T-helper 2 cell treated with Interferon-gamma antibody and Interleukin-4, amounts not matched to agents 5 μg/mL and 100 μg/mL, for 36 hours (primary cell): ENCODE measurements at regions not wholly inside any gene's neighbourhood (a gene's known extent, or its start where the extent isn't known, plus 50 kb on each side); places are given as distances from the start of the nearest gene placed in this dataset.

Experiments used
- DNase-seq: peaks from one replicate; pipeline ENCODE4 v3.0.0; 2021; ENCODE audit warnings: low spot score
- H3K27ac Mint-ChIP-seq: one replicate; pipeline ENCODE4 v1.8.0; 2021; ENCODE audit warnings: mild to moderate bottlenecking, mixed read lengths
- H3K27me3 Mint-ChIP-seq: one replicate; pipeline ENCODE4 v1.8.0; 2021; ENCODE audit warnings: low read depth, mixed read lengths
- H3K36me3 Mint-ChIP-seq: one replicate; pipeline ENCODE4 v1.8.0; 2021; ENCODE audit warnings: low read depth, mixed read lengths
- H3K4me1 Mint-ChIP-seq: one replicate; pipeline ENCODE4 v1.8.0; 2021; ENCODE audit warnings: low read depth, mixed read lengths
- H3K4me3 Mint-ChIP-seq: one replicate; pipeline ENCODE4 v1.8.0; 2022; ENCODE audit warnings: mild to moderate bottlenecking, moderate library complexity, mixed read lengths
- H3K9me3 Mint-ChIP-seq: one replicate; pipeline ENCODE4 v1.8.0; 2021; ENCODE audit warnings: mixed read lengths

DNA sequence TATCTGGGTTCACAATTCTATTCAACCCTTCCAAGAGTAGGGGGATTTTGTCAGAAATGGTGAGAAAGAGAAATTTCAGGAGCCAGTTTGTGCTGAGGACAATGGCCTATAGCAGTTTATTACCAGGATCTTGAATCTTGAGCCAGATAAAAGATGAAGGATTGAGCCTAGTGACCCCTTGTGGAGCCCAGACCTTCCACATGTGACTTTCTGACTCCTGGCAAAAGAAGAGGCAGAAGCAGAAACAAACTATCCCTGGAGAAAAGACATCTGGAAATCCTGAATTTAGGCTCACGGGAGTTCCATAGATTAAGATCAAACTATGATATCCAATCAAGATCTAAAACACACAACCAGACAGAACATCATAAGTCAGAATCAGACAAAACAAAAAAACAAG, 60.9 kb upstream of the CHRM2 start:
- no peak for DNase-seq
- Mint-ChIP-seq H3K4me3 (no peak overlapping the region), H3K4me1 (no peaks in the 10 kb centered on the region)

GRCh38 chr7:136803028-136803427, 65.4 kb upstream of the CHRM2 start:
- H3K36me3 Mint-ChIP-seq: no peaks in the 10 kb centered on the region
- no peak for DNase-seq
- H3K4me3 Mint-ChIP-seq: no peak overlapping the region
- H3K4me1 Mint-ChIP-seq: no peaks in the 10 kb centered on the region
- no peak overlapping the region for H3K27ac Mint-ChIP-seq
- H3K9me3 Mint-ChIP-seq: peaks cover 32% of the 10 kb centered on the region
- H3K27me3 Mint-ChIP-seq: no peaks in the 10 kb centered on the region

More for the DNA sequence above, 60.9 kb upstream of the CHRM2 start:
- peaks cover 28% of the 10 kb centered on the region for H3K9me3 Mint-ChIP-seq
- no peaks in the 10 kb centered on the region for H3K36me3 Mint-ChIP-seq
- H3K27ac Mint-ChIP-seq: no peak overlapping the region
- no peaks in the 10 kb centered on the region for H3K27me3 Mint-ChIP-seq

DNA sequence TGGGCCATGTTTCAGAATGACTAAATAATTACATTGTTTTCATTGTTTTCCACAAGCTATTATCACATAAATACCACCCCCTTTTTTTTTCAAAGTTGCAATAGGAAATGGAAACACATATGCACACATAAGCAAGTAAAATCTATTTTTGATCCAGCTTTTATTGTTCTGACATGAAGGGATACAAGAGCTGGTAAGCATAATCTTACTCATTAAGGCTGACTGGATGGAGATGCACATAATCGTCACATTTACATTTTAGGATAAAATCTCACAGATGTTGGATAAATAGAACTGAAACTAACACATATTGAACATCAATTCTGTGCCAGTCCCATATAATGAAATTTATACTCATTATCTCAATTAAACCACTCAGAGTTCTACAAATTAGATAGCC, 84.5 kb upstream of the CHRM2 start:
- no peaks in the 10 kb centered on the region for H3K4me1 Mint-ChIP-seq
- H3K4me3 Mint-ChIP-seq: no peak overlapping the region
- no peaks in the 10 kb centered on the region for H3K27me3 Mint-ChIP-seq
- no peak overlapping the region for H3K27ac Mint-ChIP-seq
- H3K9me3 Mint-ChIP-seq: peaks cover 12% of the 10 kb centered on the region
- H3K36me3 Mint-ChIP-seq: no peaks in the 10 kb centered on the region
- DNase-seq: no peak

DNA sequence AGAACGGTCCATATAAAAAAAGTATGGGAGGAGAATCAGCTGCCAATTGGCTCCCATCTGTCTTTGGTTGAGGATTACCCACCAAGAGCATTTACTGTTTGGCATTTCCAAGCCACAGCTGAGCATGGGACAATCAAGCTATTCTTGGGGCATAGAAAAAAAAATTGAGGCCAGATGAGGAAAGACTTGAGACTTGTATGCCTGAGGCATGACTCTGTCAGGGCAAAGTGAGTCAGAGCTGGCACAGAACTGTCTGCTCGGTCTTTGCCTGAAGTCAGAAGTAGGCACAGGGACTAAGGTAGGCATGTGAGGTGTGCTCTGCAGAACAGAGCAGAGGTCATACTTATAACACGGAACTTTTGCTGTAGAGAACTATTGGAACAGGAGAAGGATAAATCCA, 126.5 kb upstream of the CHRM2 start:
- no peak for DNase-seq
- Mint-ChIP-seq H3K4me3 (no peak overlapping the region), H3K9me3 (peaks cover 41% of the 10 kb centered on the region), H3K36me3 (no peaks in the 10 kb centered on the region), H3K27me3 (no peaks in the 10 kb centered on the region), H3K27ac (no peak overlapping the region), H3K4me1 (no peaks in the 10 kb centered on the region)

- Mint-ChIP-seq H3K27me3 (no peaks in the 10 kb centered on the region), H3K27ac (no peak overlapping the region), H3K36me3 (no peaks in the 10 kb centered on the region), H3K9me3 (peaks cover 36% of the 10 kb centered on the region), H3K4me1 (no peaks in the 10 kb centered on the region), H3K4me3 (no peak overlapping the region)
- no peak for DNase-seq
Observed at GRCh38 chr7:136728945-136729344, 139.5 kb upstream of the CHRM2 start.

- H3K4me3 Mint-ChIP-seq: no peak overlapping the region
- H3K4me1 Mint-ChIP-seq: no peaks in the 10 kb centered on the region
- no peak for DNase-seq
- H3K9me3 Mint-ChIP-seq: peaks cover 22% of the 10 kb centered on the region
- no peaks in the 10 kb centered on the region for H3K36me3 Mint-ChIP-seq
- no peak overlapping the region for H3K27ac Mint-ChIP-seq
- no peaks in the 10 kb centered on the region for H3K27me3 Mint-ChIP-seq
Observed at GRCh38 chr7:136726460-136726859, 142.0 kb upstream of the CHRM2 start.

DNA sequence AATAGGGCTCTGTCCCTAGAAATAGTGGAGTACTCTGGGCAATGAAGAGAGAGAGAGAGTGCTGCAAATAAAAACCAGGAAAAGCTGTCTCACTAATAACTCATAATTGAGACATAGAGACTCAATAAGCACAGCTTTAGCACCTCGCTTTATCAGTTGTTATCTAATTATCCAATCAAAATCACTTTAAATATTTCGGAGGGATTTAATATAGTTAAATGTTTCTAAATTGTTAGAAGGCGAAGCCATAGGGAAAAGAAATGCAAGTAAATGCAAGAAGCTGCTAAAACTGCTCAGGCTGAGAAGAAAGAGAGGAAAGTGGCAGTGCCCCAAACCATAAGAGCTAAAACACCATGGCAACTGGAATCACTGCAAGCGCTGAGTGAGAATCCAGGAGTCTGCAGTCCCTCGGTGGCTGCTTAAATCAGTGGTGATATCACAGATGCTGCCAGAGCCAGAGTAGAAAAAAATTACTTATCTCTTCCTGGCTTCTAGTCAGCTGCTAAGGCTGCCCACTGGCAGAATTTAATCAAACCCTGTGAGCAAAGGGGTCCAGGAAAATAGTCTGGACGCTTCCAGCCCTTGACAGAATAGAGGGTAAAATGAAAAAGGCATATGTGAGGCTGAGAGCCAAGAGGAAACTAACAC, 150.4 kb upstream of the CHRM2 start:
- no peak overlapping the region for H3K4me3 Mint-ChIP-seq
- DNase-seq: no peak
- no peaks in the 10 kb centered on the region for H3K36me3 Mint-ChIP-seq
- H3K9me3 Mint-ChIP-seq: peaks cover 23% of the 10 kb centered on the region
- H3K27ac Mint-ChIP-seq: no peak overlapping the region
- H3K4me1 Mint-ChIP-seq: no peaks in the 10 kb centered on the region
- no peaks in the 10 kb centered on the region for H3K27me3 Mint-ChIP-seq

- Mint-ChIP-seq H3K27me3 (no peaks in the 10 kb centered on the region), H3K36me3 (no peaks in the 10 kb centered on the region), H3K9me3 (peaks cover 20% of the 10 kb centered on the region), H3K27ac (no peak overlapping the region), H3K4me3 (no peak overlapping the region), H3K4me1 (no peaks in the 10 kb centered on the region)
- no peak for DNase-seq
Observed at GRCh38 chr7:136714062-136714461, 154.4 kb upstream of the CHRM2 start.

GRCh38 chr7:136710751-136711150, 157.7 kb upstream of the CHRM2 start:
- H3K4me3 Mint-ChIP-seq: no peak overlapping the region
- H3K4me1 Mint-ChIP-seq: no peaks in the 10 kb centered on the region
- H3K9me3 Mint-ChIP-seq: peaks cover 13% of the 10 kb centered on the region
- no peak for DNase-seq
- no peaks in the 10 kb centered on the region for H3K27me3 Mint-ChIP-seq
- no peaks in the 10 kb centered on the region for H3K36me3 Mint-ChIP-seq
- H3K27ac Mint-ChIP-seq: no peak overlapping the region

DNA sequence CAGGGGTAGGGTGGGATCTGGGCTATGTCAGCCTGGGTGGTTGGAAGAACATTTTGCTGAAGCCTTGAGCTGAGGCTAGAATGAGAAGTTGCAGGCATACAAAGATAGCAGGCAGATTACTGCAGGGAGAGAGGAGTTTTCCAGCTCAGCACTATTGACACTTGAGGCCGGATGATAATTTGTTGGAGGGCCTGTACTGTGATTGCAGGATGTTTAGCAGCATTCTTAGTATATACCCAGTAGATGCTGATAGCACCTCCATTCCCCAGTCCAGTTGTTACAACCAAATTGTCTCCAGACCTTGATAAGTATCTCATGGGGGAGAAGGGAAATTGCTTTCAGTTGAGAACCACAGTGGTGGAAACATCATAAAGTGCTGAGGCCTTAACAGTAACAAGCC, 158.6 kb upstream of the CHRM2 start:
- Mint-ChIP-seq H3K36me3 (no peaks in the 10 kb centered on the region), H3K4me3 (no peak overlapping the region), H3K27ac (no peak overlapping the region), H3K4me1 (no peaks in the 10 kb centered on the region), H3K9me3 (peaks cover 13% of the 10 kb centered on the region), H3K27me3 (no peaks in the 10 kb centered on the region)
- no peak for DNase-seq

- no peak overlapping the region for H3K4me3 Mint-ChIP-seq
- peaks cover 11% of the 10 kb centered on the region for H3K9me3 Mint-ChIP-seq
- H3K36me3 Mint-ChIP-seq: no peaks in the 10 kb centered on the region
Observed at GRCh38 chr7:136702913-136703312, 165.5 kb upstream of the CHRM2 start.

DNA sequence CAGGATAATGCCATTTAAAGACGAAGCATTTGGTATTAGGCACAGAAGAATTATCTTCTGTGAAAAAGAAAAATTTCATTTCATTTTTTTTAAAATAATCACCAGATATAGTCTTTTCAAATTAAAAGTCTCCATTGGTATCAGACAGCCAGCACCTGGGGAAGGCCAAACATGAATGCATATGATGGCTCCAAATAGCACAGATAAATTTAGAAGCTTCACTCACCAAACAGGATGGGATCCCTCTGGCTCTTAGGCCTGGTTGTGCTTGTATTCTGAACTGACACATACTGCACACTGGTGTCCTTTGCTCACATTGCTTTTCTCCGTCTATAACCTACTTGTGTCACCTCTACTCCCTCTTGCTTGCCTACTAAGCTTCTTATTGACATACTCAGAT, 169.5 kb upstream of the CHRM2 start:
- H3K27me3 Mint-ChIP-seq: no peaks in the 10 kb centered on the region
- H3K4me3 Mint-ChIP-seq: no peak overlapping the region
- no peaks in the 10 kb centered on the region for H3K4me1 Mint-ChIP-seq
- no peaks in the 10 kb centered on the region for H3K36me3 Mint-ChIP-seq
- no peak for DNase-seq
- peaks cover 8% of the 10 kb centered on the region for H3K9me3 Mint-ChIP-seq
- H3K27ac Mint-ChIP-seq: no peak overlapping the region

More at GRCh38 chr7:136702913-136703312, 165.5 kb upstream of the CHRM2 start:
- no peak overlapping the region for H3K27ac Mint-ChIP-seq
- no peak for DNase-seq
- H3K27me3 Mint-ChIP-seq: no peaks in the 10 kb centered on the region
- no peaks in the 10 kb centered on the region for H3K4me1 Mint-ChIP-seq

- Mint-ChIP-seq H3K4me3 (no peak overlapping the region), H3K4me1 (no peaks in the 10 kb centered on the region), H3K36me3 (no peaks in the 10 kb centered on the region), H3K9me3 (peaks cover 4% of the 10 kb centered on the region), H3K27me3 (no peaks in the 10 kb centered on the region), H3K27ac (no peak overlapping the region)
- DNase-seq: no peak
Observed at GRCh38 chr7:136698231-136698630, 170.2 kb upstream of the CHRM2 start.

DNA sequence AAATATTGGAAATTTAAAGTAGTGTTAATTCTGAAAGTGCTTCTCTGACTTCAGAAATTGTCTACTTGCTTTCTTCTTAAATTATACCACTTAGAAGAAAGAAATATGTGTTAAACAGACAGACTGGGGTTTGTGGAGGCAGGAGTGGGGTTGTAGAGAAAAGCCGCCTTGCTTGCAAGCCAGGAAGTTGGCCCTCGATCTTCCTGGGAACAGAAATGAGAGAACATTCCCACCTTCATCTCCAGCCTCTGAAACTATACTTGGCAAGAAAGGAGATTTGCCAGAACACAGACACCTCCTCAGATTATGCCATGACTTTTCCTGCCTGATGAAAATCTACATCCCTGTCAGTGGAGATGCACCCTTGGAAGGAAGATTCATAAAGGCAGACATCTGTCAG, 171.2 kb upstream of the CHRM2 start:
- no peaks in the 10 kb centered on the region for H3K36me3 Mint-ChIP-seq
- H3K4me3 Mint-ChIP-seq: no peak overlapping the region
- H3K27ac Mint-ChIP-seq: no peak overlapping the region
- H3K4me1 Mint-ChIP-seq: no peaks in the 10 kb centered on the region
- no peaks in the 10 kb centered on the region for H3K27me3 Mint-ChIP-seq
- DNase-seq: no peak
- peaks cover 4% of the 10 kb centered on the region for H3K9me3 Mint-ChIP-seq
